CD4-positive, alpha-beta memory T cell (primary cell): ENCODE measurements at regions not wholly inside any gene's neighbourhood (a gene's known extent, or its start where the extent isn't known, plus 50 kb on each side); places are given as distances from the start of the nearest gene placed in this dataset.

Experiments
- CTCF ChIA-PET: fragments of 350-600 bp; sonication (Branson Sonifier 250); formaldehyde crosslinking; loops from one replicate; lab custom pipeline; 2021; ENCODE audit warnings: inconsistent platforms; ENCODE audit not compliant: partially characterized antibody; lab: Charles Lee
- POLR2A ChIA-PET: fragments of 350-600 bp; sonication (Branson Sonifier 250); formaldehyde crosslinking; loops from one replicate; lab custom pipeline; 2021; ENCODE audit not compliant: partially characterized antibody; lab: Charles Lee
- DNase-seq, 5 donors: peaks; one replicate each; pipeline versions ENCODE4 v3.0.0 to v3.0.0-alpha.2; 2020 to 2022; ENCODE audit warnings: mixed read lengths in 1 of 5
- H3K27ac ChIP-seq: one replicate; pipeline ENCODE4 v1.7.0; 2013; ENCODE audit warnings: low read depth, low read length
- H3K27me3 ChIP-seq: 2 replicates; pipeline ENCODE4 v1.7.0; 2013; ENCODE audit warnings: mild to moderate bottlenecking, low read length, moderate library complexity; ENCODE audit not compliant: insufficient read depth
- H3K36me3 ChIP-seq: 2 replicates; pipeline ENCODE4 v1.7.0; 2013; ENCODE audit warnings: mild to moderate bottlenecking, low read length, moderate library complexity; ENCODE audit not compliant: insufficient read depth
- H3K4me1 ChIP-seq: 2 replicates; pipeline ENCODE4 v1.7.0; 2013; ENCODE audit warnings: mild to moderate bottlenecking, low read length, moderate library complexity; ENCODE audit not compliant: insufficient read depth
- H3K4me3 ChIP-seq, 2 donors: one replicate each; pipeline ENCODE4 v1.7.0; 2013; ENCODE audit warnings: low read length in 2 of 2, mild to moderate bottlenecking in 1 of 2
- H3K9me3 ChIP-seq, 2 donors: one replicate each; pipeline ENCODE4 v1.7.0; 2013; ENCODE audit warnings: low read length in 2 of 2, control low read depth in 1 of 2; ENCODE audit not compliant: control insufficient read depth in 1 of 2
- H3K27ac Mint-ChIP-seq, 7 donors: one replicate each; pipeline ENCODE4 v1.8.0; 2020 to 2021; ENCODE audit warnings: mixed read lengths in 7 of 7, mild to moderate bottlenecking in 6 of 7, inconsistent platforms in 3 of 7, moderate library complexity in 3 of 7
- H3K27me3 Mint-ChIP-seq, 2 donors: one replicate each; pipeline ENCODE4 v1.8.0; 2020 to 2021; ENCODE audit warnings: mixed read lengths in 2 of 2
- H3K36me3 Mint-ChIP-seq, 2 donors: one replicate each; pipeline ENCODE4 v1.8.0; 2020 to 2021; ENCODE audit warnings: mixed read lengths in 2 of 2, inconsistent platforms in 1 of 2, mild to moderate bottlenecking in 1 of 2
- H3K4me1 Mint-ChIP-seq, 4 donors: one replicate each; pipeline ENCODE4 v1.8.0; 2020 to 2021; ENCODE audit warnings: mixed read lengths in 4 of 4, mild to moderate bottlenecking in 1 of 4
- H3K4me3 Mint-ChIP-seq, 8 donors: one replicate each; pipeline ENCODE4 v1.8.0; 2020 to 2021; ENCODE audit warnings: mixed read lengths in 8 of 8, mild to moderate bottlenecking in 7 of 8, moderate library complexity in 6 of 8, inconsistent platforms in 3 of 8
- H3K9me3 Mint-ChIP-seq, 8 donors: one replicate each; pipeline ENCODE4 v1.8.0; 2020 to 2021; ENCODE audit warnings: mixed read lengths in 8 of 8, mild to moderate bottlenecking in 5 of 8, inconsistent platforms in 3 of 8, moderate library complexity in 1 of 8
- intact Hi-C: fragments of 100-400 bp; cut with micrococcal nuclease; formaldehyde crosslinking; loops from one replicate; pipeline ENCODE4 v1.15.1; 2023

GRCh38 chr2:52429740-52430139 is 1337.9 kb upstream of the CHAC2 start:
- ChIA-PET POLR2A (no interaction called here), CTCF (no interaction called here)
- Histone ChIP-seq H3K4me3 (no peak overlapping the region), H3K27ac (no peak overlapping the region), H3K9me3 (no peaks in the 10 kb centered on the region), H3K27me3 (no peaks in the 10 kb centered on the region), H3K4me1 (no peaks in the 10 kb centered on the region), H3K36me3 (no peaks in the 10 kb centered on the region)
- no peak overlapping the region for H3K27ac Mint-ChIP-seq
- no peak overlapping the region for H3K4me3 Mint-ChIP-seq
- H3K9me3 Mint-ChIP-seq: peaks cover 0 to 5% (median 1%) of the 10 kb centered on the region in 8 donors
- no peaks in the 10 kb centered on the region for H3K36me3 Mint-ChIP-seq
- no peak for DNase-seq
- no peaks in the 10 kb centered on the region for H3K27me3 Mint-ChIP-seq
- H3K4me1 Mint-ChIP-seq: no peaks in the 10 kb centered on the region
- intact Hi-C loops: no loop called here

GRCh38 chr2:52429171-52429570 is 1338.4 kb upstream of the CHAC2 start:
- Histone ChIP-seq H3K36me3 (no peaks in the 10 kb centered on the region), H3K9me3 (no peaks in the 10 kb centered on the region), H3K27me3 (no peaks in the 10 kb centered on the region), H3K4me1 (no peaks in the 10 kb centered on the region), H3K4me3 (no peak overlapping the region), H3K27ac (no peak overlapping the region)
- ChIA-PET POLR2A (no interaction called here), CTCF (no interaction called here)
- Mint-ChIP-seq H3K27ac (no peak overlapping the region), H3K4me3 (no peak overlapping the region), H3K36me3 (no peaks in the 10 kb centered on the region), H3K27me3 (no peaks in the 10 kb centered on the region), H3K4me1 (no peaks in the 10 kb centered on the region), H3K9me3 (peaks cover 0 to 5% (median 1%) of the 10 kb centered on the region in 8 donors)
- intact Hi-C loops: no loop called here
- no peak for DNase-seq

GRCh38 chr2:52428224-52428623 is 1339.4 kb upstream of the CHAC2 start:
- no peaks in the 10 kb centered on the region for H3K4me1 ChIP-seq
- ChIA-PET CTCF (no interaction called here), POLR2A (no interaction called here)
- intact Hi-C loops: no loop called here
- no peak overlapping the region for H3K4me3 Mint-ChIP-seq
- no peaks in the 10 kb centered on the region for H3K36me3 Mint-ChIP-seq
- H3K9me3 Mint-ChIP-seq: peaks cover 0 to 5% (median 2%) of the 10 kb centered on the region in 8 donors
- no peak for DNase-seq
- no peaks in the 10 kb centered on the region for H3K27me3 ChIP-seq
- H3K27ac Mint-ChIP-seq: no peak overlapping the region
- no peaks in the 10 kb centered on the region for H3K27me3 Mint-ChIP-seq
- no peaks in the 10 kb centered on the region for H3K4me1 Mint-ChIP-seq
- H3K9me3 ChIP-seq: no peaks in the 10 kb centered on the region
- no peak overlapping the region for H3K27ac ChIP-seq
- no peak overlapping the region for H3K4me3 ChIP-seq
- no peaks in the 10 kb centered on the region for H3K36me3 ChIP-seq

GRCh38 chr2:52423655-52424054 is 1343.9 kb upstream of the CHAC2 start:
- H3K27ac Mint-ChIP-seq: no peak overlapping the region
- H3K4me3 Mint-ChIP-seq: no peak overlapping the region
- peaks cover 0 to 5% (median 4%) of the 10 kb centered on the region in 8 donors for H3K9me3 Mint-ChIP-seq
- H3K27me3 Mint-ChIP-seq: no peaks in the 10 kb centered on the region
- Histone ChIP-seq H3K27ac (no peak overlapping the region), H3K36me3 (no peaks in the 10 kb centered on the region), H3K4me3 (no peak overlapping the region), H3K27me3 (no peaks in the 10 kb centered on the region), H3K9me3 (no peaks in the 10 kb centered on the region), H3K4me1 (no peaks in the 10 kb centered on the region)
- H3K4me1 Mint-ChIP-seq: no peaks in the 10 kb centered on the region
- H3K36me3 Mint-ChIP-seq: no peaks in the 10 kb centered on the region
- intact Hi-C loops: no loop called here
- POLR2A ChIA-PET: no interaction called here
- CTCF ChIA-PET: no interaction called here
- no peak for DNase-seq

- Histone ChIP-seq H3K27ac (no peak overlapping the region), H3K4me1 (no peaks in the 10 kb centered on the region), H3K4me3 (no peak overlapping the region), H3K36me3 (no peaks in the 10 kb centered on the region), H3K27me3 (no peaks in the 10 kb centered on the region), H3K9me3 (no peaks in the 10 kb centered on the region)
- ChIA-PET CTCF (no interaction called here), POLR2A (no interaction called here)
- Mint-ChIP-seq H3K4me1 (no peaks in the 10 kb centered on the region), H3K9me3 (peaks cover 0 to 5% (median 3%) of the 10 kb centered on the region in 8 donors), H3K36me3 (no peaks in the 10 kb centered on the region), H3K27ac (no peak overlapping the region), H3K4me3 (no peak overlapping the region), H3K27me3 (no peaks in the 10 kb centered on the region)
- DNase-seq: no peak
- intact Hi-C loops: no loop called here
Observed at GRCh38 chr2:52423111-52423510, 1344.5 kb upstream of the CHAC2 start.

- DNase-seq: no peak
- peaks cover 0 to 5% (median 2%) of the 10 kb centered on the region in 8 donors for H3K9me3 Mint-ChIP-seq
- ChIA-PET CTCF (no interaction called here), POLR2A (no interaction called here)
- H3K27me3 Mint-ChIP-seq: peaks cover 0 to 2% of the 10 kb centered on the region in 2 donors
- no peak overlapping the region for H3K4me3 Mint-ChIP-seq
- no peaks in the 10 kb centered on the region for H3K36me3 Mint-ChIP-seq
- Histone ChIP-seq H3K27me3 (no peaks in the 10 kb centered on the region), H3K4me1 (no peaks in the 10 kb centered on the region), H3K36me3 (no peaks in the 10 kb centered on the region), H3K27ac (no peak overlapping the region), H3K4me3 (no peak overlapping the region), H3K9me3 (no peaks in the 10 kb centered on the region)
- intact Hi-C loops: no loop called here
- H3K4me1 Mint-ChIP-seq: no peaks in the 10 kb centered on the region
- no peak overlapping the region for H3K27ac Mint-ChIP-seq
Observed at GRCh38 chr2:52416340-52416739, 1351.3 kb upstream of the CHAC2 start.

- Mint-ChIP-seq H3K4me3 (no peak overlapping the region), H3K27me3 (peaks cover 1 to 2% of the 10 kb centered on the region in 2 donors), H3K9me3 (peaks cover 0 to 3% (median 2%) of the 10 kb centered on the region in 8 donors), H3K4me1 (no peaks in the 10 kb centered on the region), H3K36me3 (no peaks in the 10 kb centered on the region), H3K27ac (no peak overlapping the region)
- H3K27ac ChIP-seq: no peak overlapping the region
- no peak overlapping the region for H3K4me3 ChIP-seq
- no peaks in the 10 kb centered on the region for H3K9me3 ChIP-seq
- H3K4me1 ChIP-seq: no peaks in the 10 kb centered on the region
- DNase-seq: no peak
- H3K27me3 ChIP-seq: no peaks in the 10 kb centered on the region
- intact Hi-C loops: no loop called here
- ChIA-PET POLR2A (no interaction called here), CTCF (no interaction called here)
- no peaks in the 10 kb centered on the region for H3K36me3 ChIP-seq
Observed at GRCh38 chr2:52414561-52415295, 1352.9 kb upstream of the CHAC2 start.
